ENCODE measurements at regions not wholly inside any gene's neighbourhood (a gene's known extent, or its start where the extent isn't known, plus 50 kb on each side); places are given as distances from the start of the nearest gene placed in this dataset.

- TF ChIP-seq CHD4 (IDR thresholded peaks at IDR 0.05; ENCODE audit: borderline replicate concordance) = no peak
- TF ChIP-seq, protein P1, sequence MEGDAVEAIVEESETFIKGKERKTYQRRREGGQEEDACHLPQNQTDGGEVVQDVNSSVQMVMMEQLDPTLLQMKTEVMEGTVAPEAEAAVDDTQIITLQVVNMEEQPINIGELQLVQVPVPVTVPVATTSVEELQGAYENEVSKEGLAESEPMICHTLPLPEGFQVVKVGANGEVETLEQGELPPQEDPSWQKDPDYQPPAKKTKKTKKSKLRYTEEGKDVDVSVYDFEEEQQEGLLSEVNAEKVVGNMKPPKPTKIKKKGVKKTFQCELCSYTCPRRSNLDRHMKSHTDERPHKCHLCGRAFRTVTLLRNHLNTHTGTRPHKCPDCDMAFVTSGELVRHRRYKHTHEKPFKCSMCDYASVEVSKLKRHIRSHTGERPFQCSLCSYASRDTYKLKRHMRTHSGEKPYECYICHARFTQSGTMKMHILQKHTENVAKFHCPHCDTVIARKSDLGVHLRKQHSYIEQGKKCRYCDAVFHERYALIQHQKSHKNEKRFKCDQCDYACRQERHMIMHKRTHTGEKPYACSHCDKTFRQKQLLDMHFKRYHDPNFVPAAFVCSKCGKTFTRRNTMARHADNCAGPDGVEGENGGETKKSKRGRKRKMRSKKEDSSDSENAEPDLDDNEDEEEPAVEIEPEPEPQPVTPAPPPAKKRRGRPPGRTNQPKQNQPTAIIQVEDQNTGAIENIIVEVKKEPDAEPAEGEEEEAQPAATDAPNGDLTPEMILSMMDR (IDR thresholded peaks at IDR 0.05) = no peak
- no peak for TF ChIP-seq NPAS2 (CRISPR knock-in tag; IDR thresholded peaks at IDR 0.05; ENCODE audit: borderline replicate concordance)
- TF ChIP-seq POLR2AphosphoS2 (conservative IDR thresholded peaks at IDR 0.05; ENCODE audit: low read length) = no peak
- TF ChIP-seq, protein P2, sequence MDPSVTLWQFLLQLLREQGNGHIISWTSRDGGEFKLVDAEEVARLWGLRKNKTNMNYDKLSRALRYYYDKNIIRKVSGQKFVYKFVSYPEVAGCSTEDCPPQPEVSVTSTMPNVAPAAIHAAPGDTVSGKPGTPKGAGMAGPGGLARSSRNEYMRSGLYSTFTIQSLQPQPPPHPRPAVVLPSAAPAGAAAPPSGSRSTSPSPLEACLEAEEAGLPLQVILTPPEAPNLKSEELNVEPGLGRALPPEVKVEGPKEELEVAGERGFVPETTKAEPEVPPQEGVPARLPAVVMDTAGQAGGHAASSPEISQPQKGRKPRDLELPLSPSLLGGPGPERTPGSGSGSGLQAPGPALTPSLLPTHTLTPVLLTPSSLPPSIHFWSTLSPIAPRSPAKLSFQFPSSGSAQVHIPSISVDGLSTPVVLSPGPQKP (IDR thresholded peaks at IDR 0.05; ENCODE audit: low read depth, low read length) = no peak
- no peak for TF ChIP-seq RAD21 (conservative IDR thresholded peaks at IDR 0.05 in 1 of 2, IDR thresholded peaks at IDR 0.05 in 1 of 2)
- TF ChIP-seq HDAC2 (IDR thresholded peaks at IDR 0.05) = no peak
- TF ChIP-seq KDM5A (IDR thresholded peaks at IDR 0.05) = no peak
- no peak for TF ChIP-seq POLR2A (IDR thresholded peaks at IDR 0.05; ENCODE audit: low read length)
- TF ChIP-seq CEBPB (IDR thresholded peaks at IDR 0.05) = no peak
These were observed 55.6 kb downstream of the PLXNA1 start for GRCh38 chr3:127038466-127038865.

Data from A549 (cell line).